GM03348 (cell line): ENCODE measurements at regions not wholly inside any gene's neighbourhood (a gene's known extent, or its start where the extent isn't known, plus 50 kb on each side); places are given as distances from the start of the nearest gene placed in this dataset.
"Not testable (repeated sequence)": the region's sequence is repeated elsewhere in the genome, so short reads cannot be mapped to it uniquely, and the experiment has no call there.

Experiments used
- DNase-seq: peaks from one replicate; pipeline ENCODE4 v3.0.0; 2012; ENCODE audit warnings: low spot score

GRCh38 chr20:47890708-47891107 is 105.4 kb upstream of the SULF2 start:
- not testable (repeated sequence) for DNase-seq

- not testable (repeated sequence) for DNase-seq
Measured at GRCh38 chr20:47889751-47890150, 104.5 kb upstream of the SULF2 start.

- DNase-seq = no peak
Measured at GRCh38 chr20:47888351-47888750, 103.1 kb upstream of the SULF2 start.

GRCh38 chr20:47887477-47888080 is 102.3 kb upstream of the SULF2 start:
- DNase-seq = no peak

GRCh38 chr20:47887064-47887463 is 101.8 kb upstream of the SULF2 start:
- no peak for DNase-seq

- no peak for DNase-seq
Measured at GRCh38 chr20:47886454-47887041, 101.3 kb upstream of the SULF2 start.

- no peak for DNase-seq
Measured at GRCh38 chr20:47885909-47886453, 100.7 kb upstream of the SULF2 start.

GRCh38 chr20:47883940-47884339 is 98.7 kb upstream of the SULF2 start:
- DNase-seq = not testable (repeated sequence)

- DNase-seq = no peak
Measured at GRCh38 chr20:47883186-47883585, 97.9 kb upstream of the SULF2 start.

GRCh38 chr20:47879771-47880170 is 94.5 kb upstream of the SULF2 start:
- no peak for DNase-seq

GRCh38 chr20:47878601-47879027 is 93.3 kb upstream of the SULF2 start:
- DNase-seq = no peak

- DNase-seq = no peak
Measured at GRCh38 chr20:47876311-47877088, 91.2 kb upstream of the SULF2 start.

GRCh38 chr20:47875297-47876025 is 90.2 kb upstream of the SULF2 start:
- DNase-seq = no peak

- no peak for DNase-seq
Measured at GRCh38 chr20:47872341-47872740, 87.1 kb upstream of the SULF2 start.

- no peak for DNase-seq
Measured at GRCh38 chr20:47870475-47870874, 85.2 kb upstream of the SULF2 start.

- DNase-seq = no peak
Measured at GRCh38 chr20:47868744-47869143, 83.5 kb upstream of the SULF2 start.

GRCh38 chr20:47868236-47868635 is 83.0 kb upstream of the SULF2 start:
- no peak for DNase-seq

- no peak for DNase-seq
Measured at GRCh38 chr20:47867831-47868230, 82.5 kb upstream of the SULF2 start.

- DNase-seq = no peak
Measured at GRCh38 chr20:47866480-47866879, 81.2 kb upstream of the SULF2 start.

- DNase-seq = no peak
Measured at GRCh38 chr20:47865912-47866311, 80.6 kb upstream of the SULF2 start.

- DNase-seq = no peak
Measured at GRCh38 chr20:47865451-47865850, 80.2 kb upstream of the SULF2 start.

GRCh38 chr20:47863981-47864380 is 78.7 kb upstream of the SULF2 start:
- no peak for DNase-seq
